ENCODE measurements at regions not wholly inside any gene's neighbourhood (a gene's known extent, or its start where the extent isn't known, plus 50 kb on each side); places are given as distances from the start of the nearest gene placed in this dataset.

DNA sequence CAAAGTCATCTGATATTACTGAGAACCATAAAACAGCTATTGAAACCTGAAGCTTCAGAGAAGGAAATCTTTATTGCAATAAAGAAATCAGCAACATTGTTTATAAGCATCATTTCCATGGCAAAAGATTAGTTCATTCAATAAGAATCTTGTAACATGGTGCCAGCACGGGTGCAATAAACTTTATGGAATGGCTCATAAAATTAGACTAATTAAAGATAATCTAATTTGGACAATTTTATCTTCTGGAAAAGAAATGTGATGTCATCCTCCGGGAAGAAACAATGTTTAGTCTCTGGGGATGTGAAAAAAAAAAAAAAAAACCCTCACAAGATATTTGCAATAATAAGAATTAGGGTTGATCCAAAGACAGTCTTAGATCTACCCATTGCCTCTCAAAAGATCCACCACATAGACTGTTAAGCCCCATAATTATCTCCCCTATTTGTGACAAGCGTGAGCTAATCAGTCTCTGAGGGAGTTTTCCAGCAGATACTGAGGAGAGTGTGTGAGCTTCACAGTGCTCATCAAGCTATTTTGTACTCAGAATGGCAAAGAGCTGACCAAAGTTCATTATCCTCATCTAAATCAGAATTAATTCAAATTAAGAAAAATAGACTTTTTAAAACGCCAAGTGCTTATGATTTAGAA is 297.0 kb upstream of the EDNRB start:
- TF ChIP-seq, protein P1, sequence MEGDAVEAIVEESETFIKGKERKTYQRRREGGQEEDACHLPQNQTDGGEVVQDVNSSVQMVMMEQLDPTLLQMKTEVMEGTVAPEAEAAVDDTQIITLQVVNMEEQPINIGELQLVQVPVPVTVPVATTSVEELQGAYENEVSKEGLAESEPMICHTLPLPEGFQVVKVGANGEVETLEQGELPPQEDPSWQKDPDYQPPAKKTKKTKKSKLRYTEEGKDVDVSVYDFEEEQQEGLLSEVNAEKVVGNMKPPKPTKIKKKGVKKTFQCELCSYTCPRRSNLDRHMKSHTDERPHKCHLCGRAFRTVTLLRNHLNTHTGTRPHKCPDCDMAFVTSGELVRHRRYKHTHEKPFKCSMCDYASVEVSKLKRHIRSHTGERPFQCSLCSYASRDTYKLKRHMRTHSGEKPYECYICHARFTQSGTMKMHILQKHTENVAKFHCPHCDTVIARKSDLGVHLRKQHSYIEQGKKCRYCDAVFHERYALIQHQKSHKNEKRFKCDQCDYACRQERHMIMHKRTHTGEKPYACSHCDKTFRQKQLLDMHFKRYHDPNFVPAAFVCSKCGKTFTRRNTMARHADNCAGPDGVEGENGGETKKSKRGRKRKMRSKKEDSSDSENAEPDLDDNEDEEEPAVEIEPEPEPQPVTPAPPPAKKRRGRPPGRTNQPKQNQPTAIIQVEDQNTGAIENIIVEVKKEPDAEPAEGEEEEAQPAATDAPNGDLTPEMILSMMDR (IDR thresholded peaks at IDR 0.05): no peak
- no peak for DNase-seq
- intact Hi-C loops (cut with DNase I; ENCODE audit: low total_unique reads): no loop called here

DNA sequence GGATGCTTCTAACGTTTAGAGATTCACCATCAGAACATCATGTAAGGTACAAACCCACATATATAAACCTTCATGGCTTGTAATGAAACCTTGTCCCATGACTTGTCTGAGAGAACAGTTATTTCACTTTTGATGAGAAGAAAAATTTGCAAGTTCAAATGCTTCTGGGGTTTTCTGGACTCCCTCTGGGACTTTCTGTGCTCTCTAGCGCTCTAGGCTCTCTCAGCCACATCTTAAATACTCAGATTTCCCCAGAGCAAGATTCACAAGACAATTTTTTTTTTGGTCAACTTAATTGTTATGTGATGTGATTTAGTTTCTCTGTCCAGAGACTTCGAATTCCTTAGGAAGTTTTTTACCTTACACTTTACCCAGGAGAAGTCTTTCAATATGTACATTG is 282.8 kb upstream of the EDNRB start:
- intact Hi-C loops (cut with DNase I; ENCODE audit: low total_unique reads): no loop called here
- Histone ChIP-seq H3K36me3 (no peaks in the 10 kb centered on the region), H3K27me3 (no peaks in the 10 kb centered on the region), H3K27ac (no peak overlapping the region), H3K4me1 (no peaks in the 10 kb centered on the region), H3K4me3 (no peak overlapping the region), H3K9me3 (no peaks in the 10 kb centered on the region)
- no peak for DNase-seq
- TF ChIP-seq, protein P1 (IDR thresholded peaks at IDR 0.05): no peak

More for the DNA sequence above, 297.0 kb upstream of the EDNRB start:
- Histone ChIP-seq H3K27ac (no peak overlapping the region), H3K36me3 (no peaks in the 10 kb centered on the region), H3K4me1 (no peaks in the 10 kb centered on the region), H3K4me3 (no peak overlapping the region), H3K27me3 (no peaks in the 10 kb centered on the region), H3K9me3 (no peaks in the 10 kb centered on the region)

DNA sequence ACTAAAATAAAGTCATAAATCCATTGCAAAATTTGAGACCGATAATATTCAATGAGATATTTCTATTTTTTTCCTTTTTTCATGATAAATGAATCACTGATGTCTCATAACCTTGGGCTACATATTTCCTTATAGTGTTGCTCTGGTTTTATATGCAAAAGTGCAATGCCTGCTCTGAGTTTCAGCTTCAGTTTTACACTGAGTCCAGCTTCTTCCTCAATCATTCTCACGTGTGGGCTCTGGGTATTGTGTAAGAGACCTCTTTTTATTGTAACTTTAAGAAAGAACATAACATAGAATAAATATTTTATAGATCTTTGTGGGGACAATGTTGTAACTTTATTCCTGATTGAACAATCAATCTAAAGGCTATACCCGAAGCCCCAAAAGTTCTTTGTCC is 280.2 kb upstream of the EDNRB start:
- Histone ChIP-seq H3K27me3 (no peaks in the 10 kb centered on the region), H3K9me3 (no peaks in the 10 kb centered on the region), H3K27ac (no peak overlapping the region), H3K4me3 (no peak overlapping the region), H3K36me3 (no peaks in the 10 kb centered on the region), H3K4me1 (no peaks in the 10 kb centered on the region)
- DNase-seq: no peak
- TF ChIP-seq, protein P1 (IDR thresholded peaks at IDR 0.05): no peak
- intact Hi-C loops (cut with DNase I; ENCODE audit: low total_unique reads): no loop called here

DNA sequence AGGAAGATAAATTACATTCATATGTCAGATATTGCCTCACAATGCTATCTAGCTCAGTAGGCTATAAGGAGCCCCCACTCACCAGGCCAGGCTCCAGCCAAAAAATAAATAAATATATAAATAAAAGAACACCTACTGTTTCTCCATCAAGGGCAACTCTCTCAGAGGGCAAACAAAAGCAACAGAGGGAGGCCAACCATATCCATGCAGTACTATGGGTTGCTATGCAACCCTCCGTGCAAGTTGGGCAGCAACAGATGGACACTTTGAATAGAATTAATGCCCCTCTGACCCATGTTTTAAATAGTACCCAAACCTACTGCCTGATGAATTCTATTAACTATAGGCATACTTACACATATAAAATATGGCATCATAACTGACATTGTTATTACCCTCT is 279.8 kb upstream of the EDNRB start:
- Histone ChIP-seq H3K36me3 (no peaks in the 10 kb centered on the region), H3K9me3 (no peaks in the 10 kb centered on the region), H3K4me3 (no peak overlapping the region), H3K27ac (no peak overlapping the region), H3K27me3 (no peaks in the 10 kb centered on the region), H3K4me1 (no peaks in the 10 kb centered on the region)
- TF ChIP-seq, protein P1 (IDR thresholded peaks at IDR 0.05): no peak
- no peak for DNase-seq
- intact Hi-C loops (cut with DNase I; ENCODE audit: low total_unique reads): no loop called here

DNA sequence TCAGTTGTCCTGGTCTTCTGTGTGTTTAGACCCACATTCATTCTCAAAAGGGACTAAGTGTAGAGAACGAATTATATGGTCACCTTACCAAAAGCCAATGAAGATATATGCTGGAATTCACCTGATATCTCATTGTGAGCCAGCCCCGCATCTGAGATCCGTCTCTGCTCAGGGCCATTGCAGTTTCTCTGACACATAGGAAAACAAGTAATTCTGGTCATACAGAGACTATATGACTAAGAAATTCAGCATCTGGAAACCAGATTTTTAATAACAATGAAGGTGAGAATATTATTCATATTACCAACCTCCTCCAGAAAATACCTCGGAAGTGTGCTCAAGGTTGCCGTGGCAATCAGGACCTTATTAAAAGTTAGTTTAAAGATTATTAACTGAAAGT is 278.6 kb upstream of the EDNRB start:
- TF ChIP-seq, protein P1 (IDR thresholded peaks at IDR 0.05): no peak
- intact Hi-C loops (cut with DNase I; ENCODE audit: low total_unique reads): no loop called here

More for the DNA sequence above, 278.6 kb upstream of the EDNRB start:
- Histone ChIP-seq H3K27me3 (no peaks in the 10 kb centered on the region), H3K4me1 (no peaks in the 10 kb centered on the region), H3K9me3 (no peaks in the 10 kb centered on the region), H3K36me3 (no peaks in the 10 kb centered on the region), H3K27ac (no peak overlapping the region), H3K4me3 (no peak overlapping the region)
- DNase-seq: no peak

Data from tibial artery (tissue), 4 donors.